ENCODE measurements at regions not wholly inside any gene's neighbourhood (a gene's known extent, or its start where the extent isn't known, plus 50 kb on each side); places are given as distances from the start of the nearest gene placed in this dataset.

DNA sequence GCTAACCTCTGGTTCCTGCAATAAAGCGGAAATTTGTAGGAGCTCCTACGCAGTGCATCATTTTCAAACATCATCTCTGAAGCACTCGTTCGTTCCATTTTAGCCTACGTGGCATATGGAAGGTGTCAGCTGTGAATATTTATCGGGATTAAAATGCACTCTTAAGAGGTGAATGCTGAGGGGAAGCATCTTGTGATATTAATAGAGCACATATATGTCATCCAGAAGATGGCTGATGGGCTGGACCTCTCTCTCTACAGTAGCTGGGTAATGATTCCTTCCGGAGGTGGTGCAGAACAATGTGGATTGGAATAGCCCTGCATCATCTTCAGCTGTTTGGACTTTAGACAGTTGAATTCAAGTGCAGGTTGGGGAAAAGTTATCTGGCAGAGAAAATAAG is 478.7 kb downstream of the DMAC1 start:
- TF ChIP-seq, protein P1, sequence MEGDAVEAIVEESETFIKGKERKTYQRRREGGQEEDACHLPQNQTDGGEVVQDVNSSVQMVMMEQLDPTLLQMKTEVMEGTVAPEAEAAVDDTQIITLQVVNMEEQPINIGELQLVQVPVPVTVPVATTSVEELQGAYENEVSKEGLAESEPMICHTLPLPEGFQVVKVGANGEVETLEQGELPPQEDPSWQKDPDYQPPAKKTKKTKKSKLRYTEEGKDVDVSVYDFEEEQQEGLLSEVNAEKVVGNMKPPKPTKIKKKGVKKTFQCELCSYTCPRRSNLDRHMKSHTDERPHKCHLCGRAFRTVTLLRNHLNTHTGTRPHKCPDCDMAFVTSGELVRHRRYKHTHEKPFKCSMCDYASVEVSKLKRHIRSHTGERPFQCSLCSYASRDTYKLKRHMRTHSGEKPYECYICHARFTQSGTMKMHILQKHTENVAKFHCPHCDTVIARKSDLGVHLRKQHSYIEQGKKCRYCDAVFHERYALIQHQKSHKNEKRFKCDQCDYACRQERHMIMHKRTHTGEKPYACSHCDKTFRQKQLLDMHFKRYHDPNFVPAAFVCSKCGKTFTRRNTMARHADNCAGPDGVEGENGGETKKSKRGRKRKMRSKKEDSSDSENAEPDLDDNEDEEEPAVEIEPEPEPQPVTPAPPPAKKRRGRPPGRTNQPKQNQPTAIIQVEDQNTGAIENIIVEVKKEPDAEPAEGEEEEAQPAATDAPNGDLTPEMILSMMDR (IDR thresholded peaks at IDR 0.05; ENCODE audit: low read depth, low read length) = no peak

DNA sequence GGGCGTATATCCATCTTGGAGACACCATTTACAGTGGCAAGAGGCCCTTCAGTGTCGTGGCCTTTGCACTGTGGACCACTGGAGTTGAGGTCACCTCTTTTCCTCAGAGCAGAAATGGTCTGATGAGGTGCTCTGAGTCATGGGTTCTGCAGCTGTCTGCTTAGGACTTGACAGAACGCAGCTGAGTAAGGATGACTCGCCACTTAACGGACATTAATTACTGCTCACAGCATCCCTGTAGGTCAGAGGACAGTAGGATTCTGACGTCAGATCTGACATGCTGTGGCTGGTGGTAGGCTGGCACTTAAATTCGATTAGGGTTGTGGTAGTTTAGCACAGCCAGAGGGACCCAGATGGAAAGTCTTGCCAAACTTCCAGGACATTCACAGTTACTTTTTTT is 479.4 kb downstream of the DMAC1 start:
- TF ChIP-seq, protein P1 (IDR thresholded peaks at IDR 0.05; ENCODE audit: low read depth, low read length) = no peak
- DNase-seq (ENCODE audit: extremely low read depth, low read depth) = peak; percentile 35

More for the DNA sequence above, 478.7 kb downstream of the DMAC1 start:
- DNase-seq (ENCODE audit: extremely low read depth, low read depth) = no peak

DNA sequence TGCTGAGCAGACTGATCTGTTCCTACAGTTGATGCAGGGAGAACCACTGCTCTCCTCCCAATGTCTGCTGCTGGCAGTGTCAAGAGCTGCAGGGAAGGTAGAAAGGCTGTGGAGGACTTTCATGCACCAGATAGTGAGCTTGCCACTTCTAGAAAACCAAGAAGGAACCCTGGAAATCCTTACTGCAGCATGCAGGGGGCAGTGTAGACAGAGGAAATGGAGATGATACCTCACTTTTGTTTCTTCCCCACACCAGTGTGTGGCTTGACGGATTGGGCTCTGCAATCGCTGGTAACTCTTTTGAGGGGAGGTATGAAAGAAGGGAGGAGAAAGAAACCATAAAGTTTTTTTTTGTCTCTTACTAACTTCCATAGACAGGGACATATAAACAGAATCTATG is 480.7 kb downstream of the DMAC1 start:
- TF ChIP-seq, protein P1 (IDR thresholded peaks at IDR 0.05; ENCODE audit: low read depth, low read length) = no peak
- no peak for DNase-seq (ENCODE audit: extremely low read depth, low read depth)

DNA sequence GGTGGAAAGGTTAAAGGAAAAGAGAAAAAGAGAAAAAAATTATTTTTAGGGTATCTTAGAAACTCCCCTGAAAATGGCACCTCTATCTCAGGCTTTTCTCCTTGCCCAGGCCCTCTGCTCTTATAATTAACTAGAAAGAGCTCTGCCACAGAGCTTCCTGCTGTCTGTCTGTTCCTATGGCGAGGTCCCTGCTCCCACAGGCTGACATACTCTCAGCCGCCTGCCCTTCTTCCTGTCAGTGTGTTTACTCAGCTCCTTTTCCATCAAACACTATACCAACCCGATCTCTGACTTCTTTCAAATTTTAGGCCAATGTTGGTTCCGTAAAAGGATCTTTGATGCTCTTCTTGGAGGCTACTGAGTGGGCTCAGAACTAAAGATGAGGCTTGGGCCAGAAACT is 482.6 kb downstream of the DMAC1 start:
- TF ChIP-seq, protein P1 (IDR thresholded peaks at IDR 0.05; ENCODE audit: low read depth, low read length) = no peak
- DNase-seq (ENCODE audit: extremely low read depth, low read depth) = no peak

DNA sequence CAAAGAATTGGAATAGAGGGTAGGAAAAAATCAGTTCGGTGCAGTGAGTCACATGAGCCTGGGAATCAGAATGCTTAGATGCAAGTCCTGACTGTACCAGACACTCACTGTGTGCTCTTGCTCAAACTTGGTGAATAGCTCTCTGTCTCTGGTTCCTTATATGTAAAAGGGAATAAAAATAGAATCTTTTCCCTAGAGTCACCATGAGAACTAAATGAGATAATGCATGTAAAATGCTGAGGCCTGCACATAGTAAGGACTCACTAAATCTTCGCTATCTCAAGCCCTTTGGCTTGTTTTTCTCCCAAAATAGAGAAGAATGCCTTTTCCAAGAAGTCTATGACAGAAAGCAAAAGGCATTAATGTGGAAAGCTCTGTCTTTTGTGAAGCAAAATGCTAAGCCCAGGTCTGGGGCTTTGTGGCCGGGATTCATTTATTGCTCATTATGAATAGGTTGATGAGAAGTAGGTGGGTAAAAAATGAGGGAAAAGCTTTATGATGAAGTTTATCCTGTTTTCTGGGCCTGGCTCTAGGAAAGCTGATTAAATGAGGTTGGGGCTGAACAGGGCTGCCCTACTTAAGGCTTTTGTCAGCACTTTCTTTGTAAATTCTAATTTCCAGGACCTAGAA is 483.3 kb downstream of the DMAC1 start:
- TF ChIP-seq, protein P1 (IDR thresholded peaks at IDR 0.05; ENCODE audit: low read depth, low read length) = no peak
- DNase-seq (ENCODE audit: extremely low read depth, low read depth) = no peak

DNA sequence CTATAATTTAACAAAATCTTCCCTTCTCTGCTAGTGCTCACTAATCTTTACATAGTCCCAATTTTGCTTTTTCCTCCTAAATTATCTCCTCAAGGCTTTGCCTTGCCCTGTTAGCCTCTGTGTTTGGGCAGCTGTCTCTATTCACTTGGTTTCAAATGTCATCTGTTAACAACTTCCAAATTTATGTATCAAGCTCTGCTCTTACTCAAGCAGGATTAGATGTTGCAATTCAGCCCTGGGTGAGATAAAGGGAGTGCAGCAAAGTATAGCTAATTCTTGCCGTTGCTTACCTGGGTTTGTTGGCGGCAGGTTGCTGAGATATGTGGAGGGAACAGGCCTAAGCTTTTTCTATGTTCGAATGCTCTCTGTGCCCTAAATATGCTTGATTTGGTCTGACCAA is 483.8 kb downstream of the DMAC1 start:
- DNase-seq (ENCODE audit: extremely low read depth, low read depth) = no peak
- TF ChIP-seq, protein P1 (IDR thresholded peaks at IDR 0.05; ENCODE audit: low read depth, low read length) = no peak

DNA sequence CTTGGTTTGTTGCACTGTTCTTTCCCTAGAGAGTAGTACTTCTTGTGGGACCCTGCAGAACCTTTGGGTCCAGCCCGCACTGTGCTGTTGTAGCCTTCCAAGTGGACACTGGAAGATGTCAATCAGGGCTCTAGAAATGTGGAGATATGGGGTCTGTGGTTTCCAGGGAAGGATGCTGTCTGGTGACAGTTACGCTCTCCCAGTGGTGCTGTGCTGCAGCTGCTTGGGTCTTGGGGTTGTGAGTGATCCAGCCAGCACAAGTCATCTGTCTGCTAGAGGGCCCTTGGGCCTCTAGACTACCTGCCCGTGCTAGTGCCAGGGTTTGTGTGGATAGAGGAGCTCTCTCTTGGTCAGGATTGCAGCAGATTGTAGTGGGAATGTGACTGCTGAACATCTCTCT is 484.5 kb downstream of the DMAC1 start:
- TF ChIP-seq, protein P1 (IDR thresholded peaks at IDR 0.05; ENCODE audit: low read depth, low read length) = no peak
- no peak for DNase-seq (ENCODE audit: extremely low read depth, low read depth)
